Left ventricle myocardium inferior (tissue), 1 donor: ENCODE measurements at regions not wholly inside any gene's neighbourhood (a gene's known extent, or its start where the extent isn't known, plus 50 kb on each side); places are given as distances from the start of the nearest gene placed in this dataset.

ENCODE experiments used
- DNase-seq: peaks from one replicate; pipeline ENCODE4 v3.0.0-alpha.2; 2020
- H3K27ac ChIP-seq: fragments of 200-600 bp; replicated peaks from 2 replicates; pipeline ENCODE4 v1.8.0; 2021
- H3K27me3 ChIP-seq: fragments of 200-600 bp; 2 replicates; pipeline ENCODE4 v1.8.0; 2021; ENCODE audit warnings: low read depth
- H3K36me3 ChIP-seq: fragments of 200-600 bp; 2 replicates; pipeline ENCODE4 v1.8.0; 2021
- H3K4me1 ChIP-seq: fragments of 200-600 bp; 2 replicates; pipeline ENCODE4 v1.8.0; 2021
- H3K4me3 ChIP-seq: fragments of 200-600 bp; 2 replicates; pipeline ENCODE4 v1.8.0; 2021; ENCODE audit warnings: mild to moderate bottlenecking, moderate library complexity
- H3K9me3 ChIP-seq: fragments of 200-600 bp; replicated peaks from 2 replicates; pipeline ENCODE4 v1.8.0; 2021
- CTCF ChIP-seq: fragments of 200-600 bp; IDR thresholded peaks from 2 replicates; pipeline ENCODE4 v1.8.0; 2021; ENCODE audit warnings: antibody characterized with exemption, mild to moderate bottlenecking, borderline replicate concordance
- intact Hi-C: fragments of 100-400 bp; cut with micrococcal nuclease; formaldehyde crosslinking; loops from one replicate; pipeline ENCODE4 v1.11.0; 2022
- donor health status: DM: no; HTN: yes; CAD: no; lungs with severe emphysema.

- Histone ChIP-seq H3K27ac (no peak overlapping the region), H3K36me3 (no peaks in the 10 kb centered on the region), H3K27me3 (no peaks in the 10 kb centered on the region), H3K9me3 (no peaks in the 10 kb centered on the region), H3K4me3 (no peak overlapping the region), H3K4me1 (peaks cover 21% of the 10 kb centered on the region)
- no peak for TF ChIP-seq CTCF
- DNase-seq, result no peak
- intact Hi-C loops, result no loop called here
Measured at GRCh38 chr12:67822826-67823225, 166.4 kb upstream of the IFNG-AS1 start.

- Histone ChIP-seq H3K36me3 (no peaks in the 10 kb centered on the region), H3K9me3 (no peaks in the 10 kb centered on the region), H3K27me3 (no peaks in the 10 kb centered on the region), H3K4me3 (no peak overlapping the region), H3K27ac (peak overlapping the region; percentile 83), H3K4me1 (peaks cover 31% of the 10 kb centered on the region)
- TF ChIP-seq CTCF, result no peak
- no peak for DNase-seq
- intact Hi-C loops, result no loop called here
Measured at GRCh38 chr12:67826148-67826547, 163.1 kb upstream of the IFNG-AS1 start.

GRCh38 chr12:67826946-67827720 lies 162.1 kb upstream of the IFNG-AS1 start:
- intact Hi-C loops, result no loop called here
- no peaks in the 10 kb centered on the region for H3K9me3 ChIP-seq
- no peaks in the 10 kb centered on the region for H3K36me3 ChIP-seq
- no peaks in the 10 kb centered on the region for H3K27me3 ChIP-seq
- H3K4me3 ChIP-seq, result peak overlapping the region; percentile 60
- H3K4me1 ChIP-seq, result peaks cover 31% of the 10 kb centered on the region
- H3K27ac ChIP-seq, result peak overlapping the region; percentile 83
- TF ChIP-seq CTCF, result no peak
- no peak for DNase-seq

- TF ChIP-seq CTCF, result no peak
- DNase-seq, result no peak
- H3K27ac ChIP-seq, result peak overlapping the region; percentile 83
- H3K9me3 ChIP-seq, result no peaks in the 10 kb centered on the region
- H3K36me3 ChIP-seq, result no peaks in the 10 kb centered on the region
- intact Hi-C loops, result no loop called here
- peak overlapping the region; percentile 60 for H3K4me3 ChIP-seq
- H3K27me3 ChIP-seq, result no peaks in the 10 kb centered on the region
- H3K4me1 ChIP-seq, result peaks cover 31% of the 10 kb centered on the region
Measured at GRCh38 chr12:67827820-67828383, 161.3 kb upstream of the IFNG-AS1 start.

- H3K27me3 ChIP-seq, result no peaks in the 10 kb centered on the region
- DNase-seq, result no peak
- TF ChIP-seq CTCF, result no peak
- no peak overlapping the region for H3K4me3 ChIP-seq
- H3K4me1 ChIP-seq, result peaks cover 31% of the 10 kb centered on the region
- intact Hi-C loops, result no loop called here
- no peaks in the 10 kb centered on the region for H3K36me3 ChIP-seq
- no peak overlapping the region for H3K27ac ChIP-seq
- H3K9me3 ChIP-seq, result no peaks in the 10 kb centered on the region
Measured at GRCh38 chr12:67829896-67830295, 159.4 kb upstream of the IFNG-AS1 start.
